ENCODE measurements at regions not wholly inside any gene's neighbourhood (a gene's known extent, or its start where the extent isn't known, plus 50 kb on each side); places are given as distances from the start of the nearest gene placed in this dataset.

GRCh38 chr2:76429374-76429773, 718.7 kb upstream of the GCFC2 start:
- 33 to 35% methylated on average over 2 of the region's 2 CpGs for WGBS, 2 donors
- DNase-seq (ENCODE audit: low spot score in 2 of 2): no peak
- TF ChIP-seq POLR2A (IDR thresholded peaks at IDR 0.05) (no peak), CTCF (IDR thresholded peaks at IDR 0.05) (no peak)
- H3K4me3 ChIP-seq (ENCODE audit: low read depth, poor library complexity, severe bottlenecking): no peak overlapping the region
- intact Hi-C loops (cut with DNase I; ENCODE audit: low total_unique reads): no loop called here

GRCh38 chr2:76427452-76427851, 716.7 kb upstream of the GCFC2 start:
- no peak for DNase-seq (ENCODE audit: low spot score in 2 of 2)
- no peak overlapping the region for H3K4me3 ChIP-seq (ENCODE audit: low read depth, poor library complexity, severe bottlenecking)
- TF ChIP-seq POLR2A (IDR thresholded peaks at IDR 0.05) (no peak), CTCF (IDR thresholded peaks at IDR 0.05) (no peak)
- intact Hi-C loops (cut with DNase I; ENCODE audit: low total_unique reads): no loop called here

- TF ChIP-seq CTCF (IDR thresholded peaks at IDR 0.05): no peak
- no peak for DNase-seq (ENCODE audit: low spot score in 2 of 2)
- WGBS, 2 donors: 87% methylated on average over 7 of the region's 7 CpGs
- intact Hi-C loops (cut with DNase I; ENCODE audit: low total_unique reads): no loop called here
- no peak overlapping the region for H3K4me3 ChIP-seq (ENCODE audit: low read depth, poor library complexity, severe bottlenecking)
These were observed 705.1 kb upstream of the GCFC2 start for GRCh38 chr2:76415821-76416220.

GRCh38 chr2:76413436-76413835, 702.7 kb upstream of the GCFC2 start:
- intact Hi-C loops (cut with DNase I; ENCODE audit: low total_unique reads): no loop called here
- TF ChIP-seq CTCF (IDR thresholded peaks at IDR 0.05) (no peak), POLR2A (IDR thresholded peaks at IDR 0.05) (no peak)
- H3K4me3 ChIP-seq (ENCODE audit: low read depth, poor library complexity, severe bottlenecking): no peak overlapping the region
- DNase-seq (ENCODE audit: low spot score in 2 of 2): no peak

GRCh38 chr2:76406134-76406855, 695.6 kb upstream of the GCFC2 start:
- TF ChIP-seq POLR2A (IDR thresholded peaks at IDR 0.05): no peak
- no peak for TF ChIP-seq CTCF (IDR thresholded peaks at IDR 0.05)
- no peak for DNase-seq (ENCODE audit: low spot score in 2 of 2)
- 86 to 88% methylated on average over 11 to 12 of the region's 12 CpGs for WGBS, 2 donors
- intact Hi-C loops (cut with DNase I; ENCODE audit: low total_unique reads): no loop called here
- no peak overlapping the region for H3K4me3 ChIP-seq (ENCODE audit: low read depth, poor library complexity, severe bottlenecking)

GRCh38 chr2:76393356-76393755, 682.6 kb upstream of the GCFC2 start:
- intact Hi-C loops (cut with DNase I; ENCODE audit: low total_unique reads): no loop called here
- no peak overlapping the region for H3K4me3 ChIP-seq (ENCODE audit: low read depth, poor library complexity, severe bottlenecking)
- no peak for TF ChIP-seq POLR2A (IDR thresholded peaks at IDR 0.05)
- TF ChIP-seq CTCF (IDR thresholded peaks at IDR 0.05): no peak
- no peak for DNase-seq (ENCODE audit: low spot score in 2 of 2)
